Activated naive CD8-positive, alpha-beta T cell treated with anti-CD3 and anti-CD28 coated beads, Interleukin-2, amount 10 ng/mL, durations not matched to agents 7 days and 5 days (primary cell): ENCODE measurements at regions not wholly inside any gene's neighbourhood (a gene's known extent, or its start where the extent isn't known, plus 50 kb on each side); places are given as distances from the start of the nearest gene placed in this dataset.

Experiments used
- ATAC-seq: fragments of 150-1000 bp; cut with Tn5 transposase; one replicate; pipeline ENCODE4 v1.10.0; 2021; ENCODE audit warnings: low read depth, moderate library complexity
- POLR2A ChIA-PET: fragments of 350-600 bp; sonication (Branson Sonifier 250); formaldehyde crosslinking; loops from one replicate; lab custom pipeline; 2021; ENCODE audit warnings: antibody characterized with exemption; lab: Charles Lee
- DNase-seq: peaks from one replicate; pipeline ENCODE4 v3.0.0; 2021
- H3K27ac Mint-ChIP-seq: one replicate; pipeline ENCODE4 v1.8.0; 2022; ENCODE audit warnings: mild to moderate bottlenecking, mixed read lengths
- H3K27me3 Mint-ChIP-seq: one replicate; pipeline ENCODE4 v1.8.0; 2022; ENCODE audit warnings: mild to moderate bottlenecking, moderate library complexity, mixed read lengths
- H3K36me3 Mint-ChIP-seq: one replicate; pipeline ENCODE4 v1.8.0; 2021; ENCODE audit warnings: mild to moderate bottlenecking, mixed read lengths
- H3K4me1 Mint-ChIP-seq: one replicate; pipeline ENCODE4 v1.8.0; 2021; ENCODE audit warnings: mixed read lengths
- H3K4me3 Mint-ChIP-seq: one replicate; pipeline ENCODE4 v1.8.0; 2022; ENCODE audit warnings: mild to moderate bottlenecking, moderate library complexity, mixed read lengths
- H3K9me3 Mint-ChIP-seq: one replicate; pipeline ENCODE4 v1.8.0; 2021; ENCODE audit warnings: mixed read lengths

DNA sequence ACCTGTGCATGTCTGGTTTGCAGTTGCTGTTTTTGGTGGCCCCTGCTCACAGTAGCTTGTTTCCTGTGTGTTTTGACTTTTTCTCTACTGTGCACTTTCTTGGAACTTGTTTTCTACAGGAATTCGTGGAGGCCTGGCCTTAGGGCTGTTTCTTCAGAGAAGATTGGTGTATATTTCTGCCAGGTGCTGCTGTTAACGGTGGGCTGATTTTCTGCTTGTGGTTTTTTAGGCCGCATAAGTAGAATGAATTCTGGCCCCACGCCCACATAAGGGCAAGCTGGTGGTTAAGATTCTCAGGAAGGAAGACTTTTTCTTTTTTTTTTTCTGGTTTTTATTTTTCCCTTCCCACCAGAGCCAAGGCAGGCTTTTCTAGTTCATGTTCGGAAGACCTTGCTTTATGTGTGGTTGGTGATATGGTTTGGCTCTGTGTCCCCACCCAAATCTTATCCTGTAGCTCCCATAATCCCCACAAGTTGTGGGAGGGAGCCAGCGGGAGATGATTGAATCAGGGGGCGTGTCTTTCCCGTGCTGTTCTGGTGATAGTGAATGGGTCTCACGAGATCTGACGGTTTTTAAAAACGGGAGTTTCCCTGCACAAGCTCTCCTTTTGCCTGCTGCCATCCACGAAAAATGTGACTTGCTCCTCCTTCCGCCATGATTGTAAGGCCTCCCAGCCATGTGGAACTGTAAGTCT, 71.5 kb upstream of the DISP3 start:
- Mint-ChIP-seq H3K9me3 (peaks cover 34% of the 10 kb centered on the region), H3K27me3 (peaks cover 4% of the 10 kb centered on the region), H3K4me3 (peak overlapping the region; percentile 58), H3K4me1 (peaks cover 29% of the 10 kb centered on the region), H3K27ac (peak overlapping the region; percentile 76), H3K36me3 (peaks cover 40% of the 10 kb centered on the region)
- ATAC-seq (peak; percentile 94), DNase-seq (peak; percentile 49)
- POLR2A ChIA-PET = interaction anchor here (1.1 to 1.4 kb wide), 3 partner anchors 23 to 36 kb away, joined by 3 to 5 read pairs (median 4); no protein-coding TSS in a partner anchor

DNA sequence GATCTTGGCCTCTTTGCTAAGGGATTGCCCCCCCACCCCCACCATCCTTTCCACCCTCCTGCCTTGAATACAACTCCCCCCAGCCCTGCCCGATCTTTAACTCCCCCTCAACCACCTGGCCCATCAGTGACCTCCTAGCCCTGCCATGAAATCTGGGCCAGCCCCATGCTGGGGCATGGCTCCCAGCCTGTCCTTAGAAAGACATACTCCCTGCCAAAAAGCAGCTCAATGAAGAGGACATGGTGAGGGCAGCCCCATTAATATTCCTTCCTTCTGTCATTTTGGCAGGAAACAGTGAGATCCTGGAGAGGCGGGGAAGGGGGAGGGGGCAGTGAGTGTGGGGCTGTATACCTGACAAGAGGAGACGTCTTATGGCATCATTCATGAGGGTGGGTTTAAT, 66.8 kb upstream of the DISP3 start:
- Mint-ChIP-seq H3K4me1 (peaks cover 18% of the 10 kb centered on the region), H3K9me3 (peaks cover 22% of the 10 kb centered on the region), H3K27ac (no peak overlapping the region), H3K4me3 (no peak overlapping the region), H3K36me3 (peaks cover 19% of the 10 kb centered on the region), H3K27me3 (peaks cover 4% of the 10 kb centered on the region)
- POLR2A ChIA-PET = no interaction called here
- no peak for ATAC-seq
- no peak for DNase-seq

DNA sequence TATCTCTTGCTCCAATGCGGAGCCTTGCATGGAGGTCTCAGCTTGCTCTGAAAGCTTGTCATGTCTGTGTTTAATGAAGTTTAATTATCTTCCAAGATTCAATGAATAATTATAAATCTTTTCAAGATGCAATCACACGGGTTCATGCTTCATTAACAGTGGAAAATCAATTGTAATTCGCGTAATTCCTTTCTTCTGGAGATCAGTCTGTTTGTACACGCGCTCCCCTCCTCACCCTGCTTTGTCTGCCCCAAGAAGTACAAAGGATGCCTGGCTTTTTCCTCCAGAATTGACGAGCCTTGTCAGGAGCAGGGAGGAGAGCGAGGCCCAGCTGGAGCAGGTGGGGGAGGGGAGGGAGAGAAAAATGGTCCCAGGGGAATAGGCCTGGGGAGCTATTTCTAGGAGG, 65.0 kb upstream of the DISP3 start:
- Mint-ChIP-seq H3K4me3 (no peak overlapping the region), H3K4me1 (peaks cover 4% of the 10 kb centered on the region), H3K9me3 (peaks cover 13% of the 10 kb centered on the region), H3K27ac (no peak overlapping the region), H3K36me3 (peaks cover 12% of the 10 kb centered on the region), H3K27me3 (peaks cover 4% of the 10 kb centered on the region)
- POLR2A ChIA-PET = interaction anchor here (0.6 kb wide), 1 partner anchor 364 kb away, joined by 4 read pairs; no protein-coding TSS in a partner anchor
- no peak for ATAC-seq
- DNase-seq = no peak

DNA sequence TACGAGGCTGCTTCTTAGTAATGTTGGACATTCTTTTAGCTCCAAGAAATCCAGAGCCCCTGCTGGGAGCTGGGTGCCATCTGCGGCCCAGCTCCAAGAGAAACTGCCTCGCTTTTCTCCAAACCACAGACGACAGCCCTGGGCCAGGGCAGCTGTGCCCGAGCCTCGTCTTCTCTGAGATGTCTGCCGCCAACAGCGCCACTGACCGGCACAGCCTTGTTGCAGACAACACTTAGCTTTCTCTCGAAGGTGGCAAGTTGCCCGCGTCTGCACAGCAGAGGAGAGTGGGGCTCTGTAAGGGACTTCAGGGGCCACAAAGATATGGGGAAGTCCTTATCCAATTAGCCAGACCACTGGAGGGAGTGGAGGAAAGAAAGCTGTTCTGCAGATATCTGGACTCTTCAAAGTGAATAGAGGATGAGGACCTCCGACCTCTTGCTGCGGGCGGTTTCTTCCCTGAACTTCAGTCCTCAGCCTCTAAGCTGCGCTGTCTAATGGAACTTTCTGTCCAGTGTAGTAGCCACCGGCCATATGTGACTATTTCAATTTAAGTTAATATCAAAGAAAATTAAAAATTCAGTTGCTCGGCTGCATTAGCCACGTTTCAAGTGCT, 63.9 kb upstream of the DISP3 start:
- POLR2A ChIA-PET = interaction anchor here (0.6 kb wide), 1 partner anchor 79 kb away, joined by 3 read pairs; no protein-coding TSS in a partner anchor
- Mint-ChIP-seq H3K27ac (no peak overlapping the region), H3K9me3 (peaks cover 8% of the 10 kb centered on the region), H3K27me3 (peaks cover 7% of the 10 kb centered on the region), H3K36me3 (peaks cover 9% of the 10 kb centered on the region), H3K4me3 (no peak overlapping the region), H3K4me1 (no peaks in the 10 kb centered on the region)
- DNase-seq = no peak
- no peak for ATAC-seq

DNA sequence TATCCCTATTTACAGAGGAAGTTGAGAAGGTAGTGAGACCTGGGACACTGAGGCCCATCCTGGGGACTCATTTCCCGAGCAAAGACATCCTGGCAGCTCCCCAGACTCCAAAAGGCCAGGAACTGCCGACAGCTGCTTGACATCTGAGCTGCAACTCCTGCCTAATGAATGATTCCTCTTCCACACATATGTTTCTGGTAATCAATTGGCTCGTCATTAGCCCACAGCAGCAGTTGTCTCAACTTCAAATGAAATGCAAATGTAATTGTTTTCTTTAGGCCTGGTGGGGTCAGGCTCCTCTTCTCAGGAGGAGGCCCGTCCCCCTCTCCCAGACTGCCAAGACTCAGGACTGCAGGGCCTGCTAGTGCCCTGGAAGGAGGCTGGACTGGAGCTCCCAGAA, 61.8 kb upstream of the DISP3 start:
- DNase-seq = no peak
- Mint-ChIP-seq H3K36me3 (peaks cover under 1% of the 10 kb centered on the region), H3K27me3 (peaks cover 5% of the 10 kb centered on the region), H3K4me3 (no peak overlapping the region), H3K27ac (no peak overlapping the region), H3K4me1 (no peaks in the 10 kb centered on the region), H3K9me3 (no peaks in the 10 kb centered on the region)
- POLR2A ChIA-PET = no interaction called here
- no peak for ATAC-seq

DNA sequence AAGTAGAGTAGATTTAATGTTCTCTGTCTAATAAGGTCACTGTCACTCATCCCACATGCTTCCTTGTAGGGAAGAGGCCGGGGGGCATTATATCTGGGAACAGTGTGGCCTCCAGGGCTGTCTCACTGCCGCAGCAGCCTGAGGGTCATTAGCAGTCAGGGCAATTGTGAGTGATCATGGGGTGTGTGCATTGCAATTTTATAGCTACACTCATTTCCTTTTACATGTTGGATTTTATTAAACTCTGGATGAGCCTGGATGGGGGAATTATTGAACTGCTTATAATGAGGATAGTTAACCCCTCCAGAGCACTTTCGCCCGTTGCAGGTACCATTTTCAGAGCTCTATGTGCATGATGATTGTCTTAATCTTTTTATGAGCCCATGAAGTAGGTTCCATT, 60.9 kb upstream of the DISP3 start:
- DNase-seq = no peak
- H3K36me3 Mint-ChIP-seq = no peaks in the 10 kb centered on the region
- no peak overlapping the region for H3K4me3 Mint-ChIP-seq
- POLR2A ChIA-PET = no interaction called here
- ATAC-seq = no peak
- no peaks in the 10 kb centered on the region for H3K4me1 Mint-ChIP-seq
- H3K27me3 Mint-ChIP-seq = peaks cover 5% of the 10 kb centered on the region
- no peak overlapping the region for H3K27ac Mint-ChIP-seq
- no peaks in the 10 kb centered on the region for H3K9me3 Mint-ChIP-seq

DNA sequence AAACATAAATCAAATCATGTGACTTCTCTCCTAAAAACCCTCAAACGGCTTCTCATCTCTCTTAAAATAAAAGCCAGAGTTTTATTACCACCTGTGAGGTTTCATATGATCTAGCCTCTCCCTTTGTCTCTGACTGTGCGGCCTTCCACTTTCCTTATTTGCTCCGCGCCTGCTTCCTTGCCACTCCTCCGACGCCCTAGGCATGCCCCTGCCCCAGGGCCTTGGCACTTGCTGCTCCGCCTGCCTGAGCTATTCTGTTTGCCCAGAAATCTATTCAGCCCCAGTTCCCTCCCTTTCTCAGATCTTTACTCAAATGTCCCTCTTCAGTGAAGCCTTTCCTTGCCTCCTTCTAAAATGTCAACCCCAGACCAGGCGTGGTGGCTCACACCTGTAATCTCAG, 57.5 kb upstream of the DISP3 start:
- H3K4me3 Mint-ChIP-seq = no peak overlapping the region
- DNase-seq (no peak), ATAC-seq (no peak)
- H3K4me1 Mint-ChIP-seq = no peaks in the 10 kb centered on the region
- POLR2A ChIA-PET = no interaction called here
- no peaks in the 10 kb centered on the region for H3K36me3 Mint-ChIP-seq
- peaks cover 5% of the 10 kb centered on the region for H3K27me3 Mint-ChIP-seq
- no peaks in the 10 kb centered on the region for H3K9me3 Mint-ChIP-seq
- no peak overlapping the region for H3K27ac Mint-ChIP-seq

DNA sequence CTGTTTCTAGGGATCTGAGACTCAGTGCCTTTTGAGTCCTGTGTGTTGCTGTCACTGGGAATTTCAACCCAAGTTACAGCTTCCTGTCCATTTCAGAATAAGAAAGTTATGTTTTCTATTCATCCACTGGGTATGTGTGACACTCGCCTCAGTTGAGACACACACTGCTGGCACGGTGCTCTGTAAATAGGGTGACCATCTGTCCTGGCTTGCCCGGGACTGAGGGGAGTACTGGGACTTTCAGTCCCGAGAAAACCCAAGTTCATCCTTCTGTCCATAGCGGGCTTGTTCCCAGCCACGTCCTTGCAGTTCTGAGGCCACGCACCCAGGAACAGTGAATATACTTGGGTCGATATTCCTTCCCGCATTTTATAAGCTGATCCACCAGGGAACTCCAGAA, 56.3 kb upstream of the DISP3 start:
- ATAC-seq = no peak
- H3K27me3 Mint-ChIP-seq = peaks cover 5% of the 10 kb centered on the region
- POLR2A ChIA-PET = no interaction called here
- no peaks in the 10 kb centered on the region for H3K9me3 Mint-ChIP-seq
- no peaks in the 10 kb centered on the region for H3K4me1 Mint-ChIP-seq
- no peak overlapping the region for H3K4me3 Mint-ChIP-seq
- no peaks in the 10 kb centered on the region for H3K36me3 Mint-ChIP-seq
- no peak for DNase-seq
- no peak overlapping the region for H3K27ac Mint-ChIP-seq

DNA sequence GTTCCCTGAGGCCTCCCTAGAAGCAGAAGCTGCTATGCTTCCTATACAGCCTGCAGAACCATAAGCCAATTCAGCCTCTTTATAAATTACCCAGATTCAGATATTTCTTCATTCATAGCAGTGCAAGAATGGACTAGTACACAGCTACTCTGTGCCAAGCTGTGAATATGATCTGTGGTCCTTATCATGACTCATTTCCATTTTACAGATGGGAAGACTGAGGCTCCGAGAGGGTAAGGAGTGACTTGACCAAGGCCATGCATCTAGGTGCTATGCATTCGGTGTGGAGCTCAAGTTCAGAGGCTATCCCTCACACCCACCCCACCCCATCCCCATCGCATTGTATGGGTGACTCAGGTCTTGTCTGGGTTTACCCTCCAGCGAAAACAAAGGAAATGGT, 52.3 kb upstream of the DISP3 start:
- Mint-ChIP-seq H3K27me3 (no peaks in the 10 kb centered on the region), H3K9me3 (no peaks in the 10 kb centered on the region), H3K4me3 (no peak overlapping the region), H3K36me3 (no peaks in the 10 kb centered on the region), H3K27ac (no peak overlapping the region), H3K4me1 (no peaks in the 10 kb centered on the region)
- DNase-seq = no peak
- ATAC-seq = no peak
- POLR2A ChIA-PET = no interaction called here

DNA sequence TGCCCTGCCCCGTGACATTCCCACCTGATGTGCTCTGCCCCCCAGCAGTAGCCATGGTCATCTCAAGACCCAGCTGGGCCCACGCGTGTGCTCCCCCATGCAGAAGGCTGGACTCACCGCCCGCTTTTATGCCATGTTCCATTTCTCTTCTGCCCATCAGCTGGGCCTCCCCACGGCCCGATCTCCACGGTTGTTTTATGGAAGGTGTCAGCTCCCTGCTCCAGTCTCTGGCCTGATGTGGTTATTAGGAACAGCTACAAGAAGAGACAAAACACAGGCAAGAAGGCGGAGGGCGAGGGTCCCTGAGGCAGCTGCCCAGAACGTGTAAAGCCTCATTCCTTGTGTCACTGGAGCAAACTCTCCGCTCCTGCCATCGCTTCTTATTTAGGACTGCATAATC, 50.2 kb upstream of the DISP3 start:
- Mint-ChIP-seq H3K27me3 (peaks cover 2% of the 10 kb centered on the region), H3K9me3 (no peaks in the 10 kb centered on the region), H3K36me3 (no peaks in the 10 kb centered on the region), H3K4me1 (no peaks in the 10 kb centered on the region), H3K27ac (no peak overlapping the region), H3K4me3 (no peak overlapping the region)
- ATAC-seq = no peak
- no peak for DNase-seq
- POLR2A ChIA-PET = no interaction called here
